ENCODE measurements at regions not wholly inside any gene's neighbourhood (a gene's known extent, or its start where the extent isn't known, plus 50 kb on each side); places are given as distances from the start of the nearest gene placed in this dataset.

DNA sequence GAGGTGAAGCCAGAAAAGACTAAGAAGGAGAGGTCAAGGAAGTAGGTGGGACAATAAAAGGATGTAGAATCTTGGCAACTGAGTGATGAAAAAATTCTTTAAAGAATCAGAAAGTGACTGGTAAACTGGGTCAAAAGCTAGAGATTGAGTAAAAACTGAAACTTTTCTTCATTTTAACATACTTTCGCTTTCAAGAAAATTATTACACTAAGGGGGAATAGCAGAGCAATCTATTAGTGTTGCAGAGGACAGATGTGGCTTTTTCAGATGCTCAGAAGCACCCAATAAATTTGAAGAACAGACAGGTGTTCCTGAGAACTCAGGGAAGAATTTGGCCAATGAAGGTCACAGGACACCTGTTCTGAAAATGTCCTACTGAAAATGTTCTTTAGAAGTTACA lies 805.4 kb upstream of the ALCAM start:
- CTCF ChIA-PET = no interaction called here
- DNase-seq (ENCODE audit: low spot score) = no peak
- POLR2A ChIA-PET (ENCODE audit: low non-redundant PET) = no interaction called here
- TF ChIP-seq, protein P1, sequence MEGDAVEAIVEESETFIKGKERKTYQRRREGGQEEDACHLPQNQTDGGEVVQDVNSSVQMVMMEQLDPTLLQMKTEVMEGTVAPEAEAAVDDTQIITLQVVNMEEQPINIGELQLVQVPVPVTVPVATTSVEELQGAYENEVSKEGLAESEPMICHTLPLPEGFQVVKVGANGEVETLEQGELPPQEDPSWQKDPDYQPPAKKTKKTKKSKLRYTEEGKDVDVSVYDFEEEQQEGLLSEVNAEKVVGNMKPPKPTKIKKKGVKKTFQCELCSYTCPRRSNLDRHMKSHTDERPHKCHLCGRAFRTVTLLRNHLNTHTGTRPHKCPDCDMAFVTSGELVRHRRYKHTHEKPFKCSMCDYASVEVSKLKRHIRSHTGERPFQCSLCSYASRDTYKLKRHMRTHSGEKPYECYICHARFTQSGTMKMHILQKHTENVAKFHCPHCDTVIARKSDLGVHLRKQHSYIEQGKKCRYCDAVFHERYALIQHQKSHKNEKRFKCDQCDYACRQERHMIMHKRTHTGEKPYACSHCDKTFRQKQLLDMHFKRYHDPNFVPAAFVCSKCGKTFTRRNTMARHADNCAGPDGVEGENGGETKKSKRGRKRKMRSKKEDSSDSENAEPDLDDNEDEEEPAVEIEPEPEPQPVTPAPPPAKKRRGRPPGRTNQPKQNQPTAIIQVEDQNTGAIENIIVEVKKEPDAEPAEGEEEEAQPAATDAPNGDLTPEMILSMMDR (conservative IDR thresholded peaks at IDR 0.05; ENCODE audit: low read depth) = no peak
- no peak overlapping the region for H3K27ac ChIP-seq

DNA sequence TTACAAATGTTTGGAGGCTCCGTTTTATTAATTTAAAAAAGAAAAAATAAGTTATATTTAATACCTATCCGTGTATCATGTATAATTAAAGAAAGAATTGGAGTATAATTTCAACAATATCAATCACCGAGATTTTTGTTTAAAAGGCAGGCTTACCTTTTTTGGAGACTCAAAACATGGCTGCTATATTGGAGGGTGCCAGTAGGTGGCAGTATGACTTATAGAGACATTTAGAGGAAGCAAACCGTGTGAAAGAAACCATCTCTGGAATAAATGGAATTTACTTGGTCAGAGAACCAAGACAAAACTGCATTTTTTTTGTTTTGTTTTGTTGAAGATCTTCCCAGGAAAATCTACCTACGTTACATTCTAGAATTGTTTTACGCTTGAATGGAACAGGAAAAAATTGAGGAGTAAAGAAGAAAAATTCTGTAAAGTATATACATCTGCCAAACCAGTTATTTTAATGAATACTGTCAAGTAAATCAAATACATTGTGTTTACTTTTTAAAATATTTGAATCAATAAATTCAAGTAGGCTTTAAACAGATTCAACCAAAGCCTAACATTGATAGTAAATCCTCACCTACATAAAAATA lies 802.6 kb upstream of the ALCAM start:
- POLR2A ChIA-PET (ENCODE audit: low non-redundant PET) = no interaction called here
- no peak for DNase-seq (ENCODE audit: low spot score)
- CTCF ChIA-PET = no interaction called here
- H3K27ac ChIP-seq = no peak overlapping the region
- TF ChIP-seq, protein P1 (conservative IDR thresholded peaks at IDR 0.05; ENCODE audit: low read depth) = peak; percentile 63

DNA sequence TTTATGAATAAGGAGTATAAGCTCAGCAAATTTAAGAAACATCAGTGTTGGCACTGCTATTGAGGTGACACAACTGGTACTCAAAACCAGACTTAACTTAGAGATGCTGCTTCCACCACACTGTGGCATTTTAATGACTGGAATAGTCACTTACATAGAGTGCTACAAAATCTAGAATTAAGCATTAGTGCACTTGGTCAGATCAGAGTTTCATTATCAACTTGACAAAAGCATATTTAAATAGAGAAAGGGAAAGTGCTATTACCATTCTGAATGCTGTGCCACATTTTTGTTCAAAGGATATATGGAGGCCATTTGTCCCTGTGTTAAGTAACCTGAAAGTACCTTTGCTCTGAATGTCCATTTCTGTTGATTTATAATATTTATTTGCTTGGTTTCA lies 800.7 kb upstream of the ALCAM start:
- ChIA-PET POLR2A (ENCODE audit: low non-redundant PET) (no interaction called here), CTCF (no interaction called here)
- no peak overlapping the region for H3K27ac ChIP-seq
- TF ChIP-seq, protein P1 (conservative IDR thresholded peaks at IDR 0.05; ENCODE audit: low read depth) = no peak
- DNase-seq (ENCODE audit: low spot score) = no peak

DNA sequence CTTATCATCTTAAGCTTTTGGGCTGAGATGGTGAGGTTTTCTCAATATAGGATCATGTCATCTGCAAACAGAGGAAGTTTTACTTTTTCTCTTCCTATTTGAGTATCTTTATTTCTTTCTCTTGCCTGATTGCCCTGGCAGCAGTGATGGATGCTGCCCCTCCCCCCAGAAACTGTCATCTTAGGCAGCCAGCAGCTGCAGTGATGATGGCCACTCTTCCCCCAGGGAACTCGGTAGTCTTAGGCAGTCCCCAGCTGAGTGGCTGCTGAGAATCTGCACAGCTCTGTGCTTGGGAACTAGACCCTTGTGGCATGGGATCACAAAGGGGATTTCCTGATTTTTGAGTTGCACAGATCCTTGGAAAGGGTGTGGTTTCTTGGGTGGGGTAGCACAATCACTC lies 791.1 kb upstream of the ALCAM start:
- TF ChIP-seq, protein P1 (conservative IDR thresholded peaks at IDR 0.05; ENCODE audit: low read depth) = no peak
- no peak overlapping the region for H3K27ac ChIP-seq
- DNase-seq (ENCODE audit: low spot score) = no peak
- ChIA-PET POLR2A (ENCODE audit: low non-redundant PET) (no interaction called here), CTCF (no interaction called here)

DNA sequence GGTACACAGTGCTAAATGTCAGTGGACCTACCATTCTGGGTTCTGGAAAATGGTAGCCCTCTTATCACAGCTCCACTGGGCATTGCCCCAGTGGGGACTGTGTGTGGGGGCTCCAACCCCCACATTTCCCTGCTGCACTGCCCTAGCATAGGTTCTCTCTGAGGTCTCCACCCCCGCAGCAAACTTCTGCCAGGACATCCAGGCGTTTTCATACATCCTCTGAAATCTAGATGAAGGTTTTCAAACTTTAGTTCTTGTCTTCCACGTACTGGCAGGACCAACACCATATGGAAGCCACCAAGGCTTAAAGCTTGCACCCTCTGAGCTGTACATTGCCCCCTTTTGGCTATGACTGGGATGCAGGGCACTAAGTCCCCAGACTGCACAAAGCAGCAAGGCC lies 788.2 kb upstream of the ALCAM start:
- CTCF ChIA-PET = no interaction called here
- DNase-seq (ENCODE audit: low spot score) = no peak
- POLR2A ChIA-PET (ENCODE audit: low non-redundant PET) = no interaction called here
- H3K27ac ChIP-seq = no peak overlapping the region
- TF ChIP-seq, protein P1 (conservative IDR thresholded peaks at IDR 0.05; ENCODE audit: low read depth) = no peak

DNA sequence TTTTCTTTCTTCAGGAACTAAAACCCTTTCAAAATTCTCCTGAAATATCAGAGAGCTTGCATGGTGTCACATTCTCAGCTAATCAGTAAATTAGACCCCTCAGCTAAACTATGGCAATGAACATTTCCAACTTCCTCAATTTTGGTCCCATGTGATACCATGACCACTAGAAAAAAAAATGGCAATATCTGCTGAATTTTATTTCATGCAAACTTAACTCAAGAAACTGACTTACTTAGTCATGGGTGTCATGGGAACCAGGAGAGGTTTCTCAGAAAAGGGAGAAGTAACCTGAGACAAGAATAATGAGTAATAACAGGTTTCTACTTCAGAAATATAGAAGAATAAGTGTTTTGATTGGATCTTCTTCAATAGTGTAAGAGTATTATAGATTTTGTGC lies 784.6 kb upstream of the ALCAM start:
- DNase-seq (ENCODE audit: low spot score) = no peak
- TF ChIP-seq, protein P1 (conservative IDR thresholded peaks at IDR 0.05; ENCODE audit: low read depth) = no peak
- ChIA-PET POLR2A (ENCODE audit: low non-redundant PET) (no interaction called here), CTCF (interaction anchor here (0.6 kb wide), 1 partner anchor 75 kb away, joined by 3 read pairs; no protein-coding TSS in a partner anchor)
- no peak overlapping the region for H3K27ac ChIP-seq

DNA sequence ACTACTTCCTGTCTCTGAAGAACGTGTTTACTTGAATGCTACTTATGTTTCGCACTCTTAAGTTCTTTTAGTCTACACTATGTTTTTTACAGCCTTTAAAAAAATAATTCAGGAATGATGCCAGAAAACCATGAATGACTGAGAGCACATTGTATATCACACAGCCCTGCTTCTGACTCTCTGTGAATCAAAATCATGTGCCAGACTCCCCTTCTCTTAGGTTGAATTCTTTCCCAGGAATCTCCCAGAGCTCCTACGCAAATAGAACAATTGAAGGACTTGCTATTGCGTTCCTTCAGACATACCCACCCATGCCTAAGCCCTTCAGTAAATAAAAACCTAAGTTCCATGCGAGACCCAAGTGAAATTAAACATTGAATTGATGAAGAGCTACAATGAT lies 782.0 kb upstream of the ALCAM start:
- no peak for DNase-seq (ENCODE audit: low spot score)
- H3K27ac ChIP-seq = no peak overlapping the region
- TF ChIP-seq, protein P1 (conservative IDR thresholded peaks at IDR 0.05; ENCODE audit: low read depth) = no peak
- CTCF ChIA-PET = no interaction called here
- POLR2A ChIA-PET (ENCODE audit: low non-redundant PET) = no interaction called here
